Erythroblast (primary cell): ENCODE measurements at regions not wholly inside any gene's neighbourhood (a gene's known extent, or its start where the extent isn't known, plus 50 kb on each side); places are given as distances from the start of the nearest gene placed in this dataset.

Experiments
- DNase-seq, 2 experiments: peaks; one replicate each; lab custom pipeline; 2025; lab: John Stamatoyannopoulos, UW
- GATA1 ChIP-seq: IDR thresholded peaks from 2 replicates; pipeline ENCODE4 v1.6.1; 2011; ENCODE audit warnings: low read depth, mild to moderate bottlenecking, control low read depth, low read length, moderate library complexity
- POLR2A ChIP-seq: IDR thresholded peaks from 2 replicates; pipeline ENCODE4 v1.6.1; 2011; ENCODE audit warnings: mild to moderate bottlenecking, low read length

DNA sequence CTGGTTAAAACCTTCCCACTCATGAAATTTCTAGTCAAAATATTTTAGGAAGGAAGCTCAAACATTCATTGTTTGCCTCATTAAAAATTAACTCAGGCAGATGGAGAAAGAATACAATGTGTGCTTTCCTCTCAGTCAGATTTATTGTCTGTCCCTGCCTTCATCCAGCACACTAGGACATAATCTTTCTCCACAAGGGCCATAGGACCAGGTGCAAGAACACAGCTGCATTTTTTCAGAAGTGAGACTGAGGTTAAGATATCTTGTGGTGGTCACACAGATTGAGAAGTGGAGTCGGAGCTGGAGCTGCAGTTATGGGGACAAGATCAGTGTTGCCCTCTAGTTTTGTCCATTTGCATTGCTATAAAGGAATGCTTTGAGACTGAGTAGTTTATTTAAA, 666.3 kb downstream of the CCSER2 start:
- DNase-seq: no peak
- TF ChIP-seq GATA1: no peak
- TF ChIP-seq POLR2A: no peak

DNA sequence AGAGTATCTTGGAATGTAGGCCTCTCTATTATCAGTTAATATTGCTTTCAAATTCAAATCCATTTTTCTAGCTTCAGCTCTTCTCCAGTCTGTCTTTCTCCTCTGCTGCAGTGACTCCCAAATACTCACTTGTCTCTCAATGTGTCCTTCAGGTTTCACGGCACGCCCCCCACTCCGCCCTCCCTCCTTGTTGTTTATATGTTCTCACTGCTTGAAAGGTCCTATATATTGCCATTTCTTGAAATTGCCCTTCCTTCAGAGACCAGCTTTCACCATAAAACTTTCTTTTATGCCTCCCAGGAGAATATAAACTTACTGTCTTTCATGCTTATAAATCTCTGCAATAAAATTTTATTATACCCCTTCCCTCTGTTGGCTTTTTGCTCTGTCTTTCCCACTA, 668.2 kb downstream of the CCSER2 start:
- no peak for TF ChIP-seq POLR2A
- TF ChIP-seq GATA1: no peak
- DNase-seq: no peak

DNA sequence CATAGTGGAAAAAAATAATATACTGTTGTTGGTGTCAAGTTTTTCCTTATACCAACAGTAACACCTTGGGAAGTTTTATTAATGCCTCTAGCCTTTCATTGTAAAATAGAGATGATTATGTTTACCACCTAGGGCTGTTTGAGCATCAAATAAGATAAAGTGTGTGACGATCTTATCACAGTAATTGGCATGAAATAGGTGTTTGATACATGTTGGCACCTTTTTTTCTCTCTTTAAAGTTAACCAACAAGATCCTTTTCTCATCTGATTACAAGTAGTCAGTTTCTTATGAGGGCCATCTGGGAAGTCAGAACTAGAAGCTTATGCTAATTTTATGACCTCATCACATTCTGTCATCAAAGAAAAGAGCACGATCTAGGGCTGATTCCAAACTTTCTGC, 669.5 kb downstream of the CCSER2 start:
- TF ChIP-seq POLR2A: no peak
- no peak for TF ChIP-seq GATA1
- DNase-seq: no peak

DNA sequence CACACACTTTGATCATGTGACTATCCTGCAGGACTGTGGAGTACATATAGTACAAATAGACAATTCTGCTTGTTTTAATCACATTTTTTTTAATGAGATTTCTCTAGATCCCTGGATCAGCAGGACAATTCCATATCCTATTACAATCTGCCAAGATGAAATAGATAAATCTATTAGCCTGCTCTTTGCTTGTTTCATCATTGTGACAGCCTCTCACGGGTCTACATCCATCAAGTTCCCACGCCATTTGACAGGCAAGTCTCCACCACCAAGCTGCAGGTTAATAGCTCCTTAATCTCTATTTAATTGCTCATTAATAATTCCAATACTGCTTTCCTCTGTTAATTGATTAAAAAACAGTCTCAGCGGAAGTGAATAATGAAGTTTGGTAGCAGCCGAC, 671.5 kb downstream of the CCSER2 start:
- no peak for DNase-seq
- TF ChIP-seq GATA1 (no peak), POLR2A (no peak)

DNA sequence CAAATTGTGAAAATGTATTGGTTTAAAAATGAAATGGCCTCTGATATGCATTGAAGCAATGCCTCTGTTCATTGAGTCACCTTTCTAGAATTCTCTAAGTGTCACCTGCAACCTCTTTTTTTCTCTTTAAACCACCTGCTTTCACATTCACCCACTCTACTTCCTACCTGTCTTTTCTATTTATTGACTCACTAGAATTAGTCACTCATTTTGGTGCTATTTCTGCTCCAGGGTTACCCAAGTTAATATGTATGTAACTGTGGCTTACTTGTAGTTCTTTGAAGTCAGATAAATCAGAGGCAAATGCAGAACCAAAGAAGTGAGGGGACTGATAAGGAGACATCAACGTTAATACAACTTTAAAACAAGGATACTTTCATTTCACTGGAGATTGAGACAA, 674.7 kb downstream of the CCSER2 start:
- TF ChIP-seq GATA1 (no peak), POLR2A (no peak)
- DNase-seq: no peak

DNA sequence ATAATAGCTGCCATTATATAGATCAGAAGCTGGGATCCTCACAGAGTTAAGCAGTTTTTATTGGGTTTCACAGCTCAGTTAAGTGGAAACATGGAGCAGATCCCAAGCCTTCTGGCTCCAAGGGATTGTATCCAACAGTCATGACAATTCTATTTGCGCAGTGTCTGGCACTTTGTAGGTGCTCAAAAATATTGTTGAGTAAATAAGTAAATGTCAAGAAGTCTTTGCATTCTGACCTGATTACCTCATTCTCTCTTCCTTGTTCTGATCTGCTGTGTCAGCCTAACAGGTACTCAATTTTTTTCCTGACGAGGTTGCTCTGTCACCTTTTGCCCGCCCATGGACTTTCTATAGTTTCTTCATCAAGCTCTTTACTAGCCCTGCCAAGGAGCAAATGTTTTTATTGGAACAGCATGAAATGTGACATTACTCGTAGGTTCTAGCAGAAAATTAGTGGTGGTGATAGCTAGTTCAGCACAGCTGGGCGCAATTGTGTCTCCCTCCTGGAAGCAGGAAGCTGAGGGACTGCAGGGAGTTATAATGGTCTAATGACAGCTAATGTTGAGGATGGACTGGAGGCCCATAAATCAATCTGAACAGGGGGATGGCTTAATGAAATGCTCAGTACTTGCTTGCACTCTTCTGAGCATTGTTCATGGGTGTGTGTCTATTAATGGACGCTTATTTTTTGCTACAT, 680.2 kb downstream of the CCSER2 start:
- TF ChIP-seq GATA1 (no peak), POLR2A (no peak)

DNA sequence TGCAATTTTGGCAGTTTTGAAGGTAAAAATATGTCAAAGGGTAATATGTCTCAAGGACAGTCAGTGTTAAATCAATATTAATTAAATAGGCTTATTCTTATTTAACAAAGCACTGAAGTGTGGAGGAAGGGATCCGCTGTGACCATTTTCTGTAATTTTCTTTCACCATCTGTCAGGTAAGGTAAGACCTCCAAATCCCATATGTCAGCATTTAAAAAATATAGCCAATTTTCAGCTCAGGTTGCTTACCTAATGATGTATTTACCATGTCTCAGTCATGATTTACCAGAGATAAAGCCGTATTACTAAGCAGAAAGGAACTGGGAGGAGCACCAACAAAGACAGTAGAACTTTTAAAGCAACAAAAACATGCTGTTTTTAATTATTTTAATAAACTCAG, 683.9 kb downstream of the CCSER2 start:
- DNase-seq: no peak
- no peak for TF ChIP-seq POLR2A
- TF ChIP-seq GATA1: no peak

More for the DNA sequence above, 680.2 kb downstream of the CCSER2 start:
- DNase-seq: no peak

DNA sequence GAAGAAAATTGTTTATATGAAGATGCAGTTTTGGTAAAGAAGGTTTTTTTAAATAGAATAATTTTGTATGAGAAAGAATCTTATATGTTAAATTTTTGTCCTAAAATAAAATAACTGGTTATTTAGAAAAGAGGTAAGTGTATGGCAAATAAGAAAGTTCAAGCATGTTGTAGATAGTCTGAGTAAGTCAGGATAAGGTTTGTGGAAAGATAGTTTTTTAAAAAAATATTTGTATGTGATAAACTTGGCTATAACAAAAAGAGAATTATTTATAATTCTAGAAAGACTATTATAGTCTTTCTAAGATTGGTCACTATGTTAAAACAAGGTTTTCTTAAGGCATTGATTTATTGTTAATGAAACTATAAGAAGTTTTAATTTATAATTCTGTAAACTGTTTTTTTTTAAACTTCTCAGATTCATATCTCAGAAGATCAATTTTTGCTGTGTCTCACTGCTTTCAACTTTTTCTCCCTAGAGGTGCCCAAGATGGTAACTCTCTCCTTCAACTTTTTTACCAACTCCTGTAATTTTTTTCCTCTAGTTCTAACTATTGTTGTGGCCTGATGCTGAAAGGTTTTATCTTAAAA, 698.6 kb downstream of the CCSER2 start:
- TF ChIP-seq POLR2A: no peak
- no peak for TF ChIP-seq GATA1

DNA sequence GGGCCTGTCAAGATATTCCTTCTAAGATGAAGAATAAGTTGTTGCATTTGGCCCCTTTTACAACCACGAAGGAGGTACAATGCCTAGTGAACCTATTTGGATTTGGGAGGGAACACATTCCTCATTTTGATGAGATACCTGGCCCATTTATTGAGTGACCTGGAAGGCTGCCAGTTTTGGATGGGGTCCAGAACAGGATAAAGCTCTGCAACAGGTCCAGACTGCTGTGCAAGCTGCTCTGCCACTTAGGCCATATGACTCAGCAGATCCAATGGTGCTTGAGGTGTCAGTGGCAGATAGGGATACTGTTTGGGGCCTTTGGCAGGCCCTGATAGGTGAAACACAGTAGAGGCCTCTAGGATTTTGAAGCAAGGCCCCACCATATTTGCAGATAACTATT, 704.6 kb downstream of the CCSER2 start:
- TF ChIP-seq POLR2A (no peak), GATA1 (no peak)
- DNase-seq: no peak

More for the DNA sequence above, 698.6 kb downstream of the CCSER2 start:
- DNase-seq: no peak

DNA sequence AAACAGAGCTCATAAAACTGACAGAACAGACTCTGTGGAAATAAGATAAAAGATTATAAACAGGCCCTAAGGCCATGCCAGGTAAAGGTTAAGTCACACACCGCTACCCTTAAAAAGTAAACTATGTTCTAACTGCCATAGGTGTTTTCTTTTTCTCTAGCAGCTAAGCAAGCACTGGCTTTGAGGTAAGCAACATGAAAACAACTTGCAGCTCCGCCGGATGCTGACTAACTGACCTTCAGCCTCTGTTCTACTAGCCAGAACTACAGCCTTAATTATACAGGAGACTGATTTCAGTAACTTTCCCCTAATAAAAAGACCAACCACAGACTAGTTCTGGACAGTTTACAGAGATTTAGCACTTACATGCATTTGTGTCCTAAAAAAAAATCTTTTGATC, 708.3 kb downstream of the CCSER2 start:
- TF ChIP-seq POLR2A: no peak
- no peak for TF ChIP-seq GATA1
- DNase-seq: no peak

DNA sequence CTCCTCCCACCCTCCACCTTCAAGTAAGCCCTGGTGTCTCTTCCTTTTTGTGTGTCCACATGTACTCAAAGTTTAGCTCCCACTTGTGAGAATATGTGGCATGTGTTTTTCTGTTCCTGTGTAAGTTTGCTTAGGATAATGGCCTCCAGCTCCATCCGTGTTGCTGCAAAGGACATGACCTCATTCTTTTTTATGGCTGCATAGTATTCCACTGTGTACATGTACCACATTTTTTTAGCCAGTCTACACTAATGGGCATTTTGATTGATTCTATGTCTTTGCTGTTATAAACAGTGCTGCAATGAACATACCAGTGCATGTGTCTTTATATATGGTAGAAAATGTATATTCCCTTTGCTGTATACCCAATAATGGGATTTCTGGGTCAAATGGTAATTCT, 710.9 kb downstream of the CCSER2 start:
- no peak for DNase-seq
- TF ChIP-seq GATA1: no peak
- no peak for TF ChIP-seq POLR2A

GRCh38 chr10:85043207-85043606, 714.8 kb downstream of the CCSER2 start:
- TF ChIP-seq GATA1 (no peak), POLR2A (no peak)

GRCh38 chr10:85045046-85045445, 716.7 kb downstream of the CCSER2 start:
- no peak for TF ChIP-seq POLR2A
- TF ChIP-seq GATA1: no peak
- no peak for DNase-seq

More at GRCh38 chr10:85043207-85043606, 714.8 kb downstream of the CCSER2 start:
- no peak for DNase-seq

GRCh38 chr10:85047170-85047834, 718.9 kb downstream of the CCSER2 start:
- DNase-seq: no peak
- TF ChIP-seq POLR2A: no peak
- TF ChIP-seq GATA1: no peak
